ENCODE measurements at regions not wholly inside any gene's neighbourhood (a gene's known extent, or its start where the extent isn't known, plus 50 kb on each side); places are given as distances from the start of the nearest gene placed in this dataset.

GRCh38 chr3:40593351-40593750 is 68.6 kb downstream of the ZNF621 start:
- FAIRE-seq = no peak
- DNase-seq (ENCODE audit: low spot score in 2 of 2) = no peak

DNA sequence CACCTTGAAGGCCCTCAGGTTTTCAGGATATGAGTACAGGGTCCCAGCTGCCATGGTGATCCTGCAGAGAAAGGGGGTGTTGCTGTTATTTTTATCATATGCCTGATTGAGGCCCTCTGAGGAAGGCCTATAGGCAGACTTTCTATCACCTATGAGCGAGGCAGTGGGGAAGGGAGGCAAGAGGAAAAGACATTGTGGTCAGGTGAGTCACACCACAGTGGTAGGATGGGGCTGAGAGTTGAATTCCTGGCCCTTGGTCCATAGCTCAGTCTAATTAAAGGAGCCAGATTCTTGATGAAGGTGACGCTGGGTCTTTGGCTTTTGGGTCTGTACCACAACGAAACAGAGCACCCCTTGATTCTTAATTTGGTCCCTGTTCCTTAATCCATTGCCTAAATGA is 72.7 kb downstream of the ZNF621 start:
- FAIRE-seq (no peak), DNase-seq (ENCODE audit: low spot score in 2 of 2) (no peak)

DNA sequence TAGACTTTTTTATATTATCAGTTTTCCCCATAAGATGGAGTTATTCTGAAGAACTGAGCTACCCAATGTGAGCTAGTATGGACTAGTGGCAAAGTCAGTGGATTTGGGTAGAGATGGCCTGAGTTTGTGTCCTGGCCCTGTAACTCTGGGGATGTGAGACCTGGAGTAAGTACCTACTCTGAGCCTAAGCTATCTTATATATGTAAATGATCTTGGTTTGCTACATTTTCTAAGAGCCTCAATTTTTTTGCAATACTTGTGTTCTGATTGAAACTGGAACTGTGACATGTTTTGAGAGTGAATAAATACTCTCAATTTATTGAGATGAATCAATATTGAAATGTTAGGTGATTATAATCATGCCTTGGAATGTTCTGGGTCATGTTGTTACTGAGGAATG is 73.6 kb downstream of the ZNF621 start:
- DNase-seq (ENCODE audit: low spot score in 2 of 2) (no peak), FAIRE-seq (no peak)

- FAIRE-seq = no peak
These were observed 74.2 kb downstream of the ZNF621 start for GRCh38 chr3:40598962-40599361.

GRCh38 chr3:40602778-40603385 is 78.1 kb downstream of the ZNF621 start:
- FAIRE-seq = no peak
- no peak for DNase-seq (ENCODE audit: low spot score in 2 of 2)

More at GRCh38 chr3:40598962-40599361, 74.2 kb downstream of the ZNF621 start:
- DNase-seq (ENCODE audit: low spot score in 2 of 2) = no peak

DNA sequence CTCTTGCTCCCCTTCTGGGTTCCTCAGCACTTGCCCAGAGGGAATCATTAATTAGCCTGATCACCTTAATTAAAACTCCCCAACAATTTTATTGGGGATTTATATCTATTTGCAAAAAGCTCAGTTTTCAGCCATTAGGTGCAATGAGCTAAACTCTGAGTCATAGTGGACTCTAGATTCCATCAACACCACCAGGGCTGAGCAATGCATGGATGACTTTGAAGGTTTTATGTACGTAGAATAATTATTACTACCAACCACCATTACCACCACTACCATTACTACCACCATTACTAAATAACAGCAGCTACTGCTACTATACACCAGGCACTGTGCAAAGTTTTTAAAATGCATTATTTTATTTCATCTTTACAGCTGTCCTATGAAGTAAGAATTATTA is 81.2 kb downstream of the ZNF621 start:
- FAIRE-seq (no peak), DNase-seq (ENCODE audit: low spot score in 2 of 2) (no peak)

- DNase-seq (ENCODE audit: low spot score in 2 of 2) = no peak
- FAIRE-seq = no peak
These were observed 83.3 kb downstream of the ZNF621 start for GRCh38 chr3:40608091-40608490.

DNA sequence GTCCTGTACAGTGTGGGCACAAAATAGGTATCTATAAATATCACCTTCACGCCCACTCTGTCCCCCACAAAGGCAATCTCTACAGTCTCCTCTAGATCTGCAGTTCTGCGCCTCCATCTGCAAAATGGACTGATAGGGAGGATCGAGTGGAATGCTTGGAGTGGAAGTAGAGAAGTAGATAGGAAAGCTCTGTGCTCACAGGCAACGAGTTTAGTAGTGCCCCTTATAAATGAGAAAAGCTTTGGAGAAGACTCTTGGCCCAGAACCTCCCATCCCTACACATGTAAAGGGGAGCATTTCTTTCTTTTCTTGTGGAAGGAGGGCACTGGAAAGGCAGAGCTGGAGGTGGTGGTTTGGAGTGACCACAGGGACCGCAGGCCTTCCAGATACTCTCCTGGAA is 88.5 kb downstream of the ZNF621 start:
- no peak for FAIRE-seq
- no peak for DNase-seq (ENCODE audit: low spot score in 2 of 2)

- FAIRE-seq = no peak
- DNase-seq (ENCODE audit: low spot score in 2 of 2) = peak in 1 of 2 donors; percentile 23
These were observed 90.6 kb downstream of the ZNF621 start for GRCh38 chr3:40615110-40615915.

DNA sequence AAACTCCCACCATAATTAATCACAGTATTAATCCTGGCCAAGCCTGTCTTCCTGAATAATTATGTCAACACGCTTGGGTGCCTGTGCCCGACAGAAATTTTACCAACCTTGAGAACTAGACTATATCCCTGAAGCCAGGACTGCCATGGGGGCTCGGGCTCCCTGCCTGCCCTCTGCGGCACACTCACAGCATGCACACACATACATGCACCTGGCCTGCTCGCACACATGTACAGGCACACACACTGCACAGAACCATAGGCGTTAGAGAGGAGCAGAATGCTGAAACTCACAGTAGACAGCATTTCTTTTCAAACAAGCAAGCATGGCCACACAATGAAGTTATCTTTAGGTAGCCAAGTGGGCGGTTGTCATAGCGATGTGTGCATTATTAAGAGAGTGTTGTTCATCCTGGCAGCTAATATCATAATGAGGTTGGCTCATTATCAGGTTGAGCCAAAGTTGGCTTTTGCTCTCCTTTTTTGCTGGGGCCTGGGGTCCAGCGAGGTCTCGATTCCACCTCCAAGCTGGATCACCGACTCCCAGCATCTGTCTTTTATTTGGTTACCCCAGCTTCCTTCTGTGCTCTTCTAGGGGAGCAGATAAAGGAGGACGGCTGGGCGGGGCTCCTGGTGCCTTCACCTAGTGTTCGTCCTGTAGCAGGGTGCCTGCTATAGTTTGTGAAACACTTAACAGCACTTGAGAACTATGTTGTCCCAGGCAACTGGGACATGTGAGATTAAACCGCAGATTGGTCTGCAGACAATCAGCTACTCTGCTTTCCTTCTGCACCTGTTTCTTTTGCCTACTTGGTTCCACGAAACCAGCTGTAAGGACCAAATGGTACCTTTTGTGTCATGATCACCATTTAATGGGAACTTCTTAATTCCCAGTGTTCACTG is 91.4 kb downstream of the ZNF621 start:
- DNase-seq (ENCODE audit: low spot score in 2 of 2) (no peak), FAIRE-seq (no peak)

DNA sequence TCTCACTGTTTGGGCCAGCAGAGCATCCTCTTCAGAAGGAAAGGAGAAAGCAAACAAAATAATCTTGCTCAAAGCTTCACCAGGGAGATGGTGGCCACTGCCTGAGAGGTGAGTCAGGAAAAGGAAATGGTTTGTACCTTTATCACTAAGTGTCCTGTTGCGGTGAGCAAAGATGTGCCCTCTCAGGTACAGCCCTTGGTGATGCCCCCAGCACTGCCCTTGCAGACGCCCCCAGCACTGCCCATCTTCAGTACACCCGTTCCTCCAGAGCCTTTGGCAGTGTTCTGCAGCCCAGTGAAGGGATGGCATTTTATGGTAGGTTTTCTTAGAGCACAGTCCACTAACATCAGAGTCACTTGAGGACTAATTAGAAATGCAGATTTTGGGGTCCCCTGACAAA is 92.3 kb downstream of the ZNF621 start:
- no peak for FAIRE-seq

DNA sequence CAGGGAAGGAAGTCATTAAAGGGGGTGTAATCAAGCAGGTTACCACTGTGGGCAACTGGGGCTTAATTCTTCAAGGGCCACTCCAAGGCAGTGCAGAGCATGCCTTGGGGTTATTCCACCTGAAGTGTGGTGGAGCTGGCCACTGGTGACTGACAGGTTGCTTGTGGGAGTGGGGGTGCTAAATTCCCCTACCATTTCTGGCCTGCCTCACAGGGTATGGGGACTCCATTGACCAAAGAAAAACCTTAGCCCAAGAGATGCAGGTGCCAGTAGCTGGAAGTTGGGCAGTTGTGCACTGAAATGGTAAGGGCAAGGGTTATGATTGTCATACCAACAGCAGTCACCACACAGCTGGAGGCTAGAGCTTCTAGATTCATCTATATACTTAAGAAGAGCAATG is 93.4 kb downstream of the ZNF621 start:
- DNase-seq (ENCODE audit: low spot score in 2 of 2) = no peak
- FAIRE-seq = no peak

More for the DNA sequence above, 92.3 kb downstream of the ZNF621 start:
- DNase-seq (ENCODE audit: low spot score in 2 of 2) = no peak

- DNase-seq (ENCODE audit: low spot score in 2 of 2) (no peak), FAIRE-seq (no peak)
These were observed 95.4 kb downstream of the ZNF621 start for GRCh38 chr3:40620151-40620550.

DNA sequence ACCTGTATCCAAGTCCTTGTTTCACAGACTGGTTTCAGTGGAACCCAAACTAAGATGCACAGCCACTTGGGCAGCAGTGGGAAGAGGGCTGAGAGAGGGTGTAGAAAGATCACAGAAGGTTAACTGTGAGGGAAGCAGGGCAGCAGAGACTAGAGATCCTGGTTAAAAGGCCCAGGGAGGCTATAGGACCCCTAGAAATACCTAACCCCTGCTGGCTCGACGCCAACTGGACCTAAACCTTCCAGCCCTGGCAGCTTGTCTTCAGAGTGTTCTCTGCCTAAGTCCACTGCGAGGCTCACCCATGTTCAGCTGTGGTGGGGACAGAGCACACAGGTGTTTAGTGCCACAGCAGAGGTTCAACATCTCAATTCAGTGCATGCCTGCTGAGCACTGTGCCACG is 96.5 kb downstream of the ZNF621 start:
- no peak for DNase-seq (ENCODE audit: low spot score in 2 of 2)
- FAIRE-seq = no peak

DNA sequence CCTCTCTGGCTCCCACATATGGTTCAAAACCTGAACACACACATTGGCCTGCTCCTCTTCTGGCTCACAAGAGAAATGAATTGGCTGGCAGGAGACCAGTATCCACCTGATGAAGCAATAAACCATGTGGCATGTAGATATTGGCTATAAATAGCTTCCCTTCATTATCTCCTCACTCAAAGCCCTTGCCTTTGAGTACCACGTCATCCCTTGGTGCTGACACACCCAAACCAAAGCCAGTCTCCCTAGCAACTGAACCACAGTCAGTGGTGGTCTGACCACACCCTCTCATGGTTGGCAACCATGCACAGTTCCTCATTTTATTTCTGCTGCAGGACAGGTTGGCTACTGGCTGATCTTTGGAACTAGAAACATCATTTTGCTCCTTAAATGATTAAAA is 98.8 kb downstream of the ZNF621 start:
- no peak for FAIRE-seq

GRCh38 chr3:40624189-40624769 is 99.5 kb downstream of the ZNF621 start:
- DNase-seq (ENCODE audit: low spot score in 2 of 2) = no peak
- no peak for FAIRE-seq

More for the DNA sequence above, 98.8 kb downstream of the ZNF621 start:
- DNase-seq (ENCODE audit: low spot score in 2 of 2) = no peak

- no peak for FAIRE-seq
- DNase-seq (ENCODE audit: low spot score in 2 of 2) = no peak
These were observed 102.3 kb downstream of the ZNF621 start for GRCh38 chr3:40627095-40627494.

GRCh38 chr3:40628984-40629383 is 104.2 kb downstream of the ZNF621 start:
- FAIRE-seq = no peak

DNA sequence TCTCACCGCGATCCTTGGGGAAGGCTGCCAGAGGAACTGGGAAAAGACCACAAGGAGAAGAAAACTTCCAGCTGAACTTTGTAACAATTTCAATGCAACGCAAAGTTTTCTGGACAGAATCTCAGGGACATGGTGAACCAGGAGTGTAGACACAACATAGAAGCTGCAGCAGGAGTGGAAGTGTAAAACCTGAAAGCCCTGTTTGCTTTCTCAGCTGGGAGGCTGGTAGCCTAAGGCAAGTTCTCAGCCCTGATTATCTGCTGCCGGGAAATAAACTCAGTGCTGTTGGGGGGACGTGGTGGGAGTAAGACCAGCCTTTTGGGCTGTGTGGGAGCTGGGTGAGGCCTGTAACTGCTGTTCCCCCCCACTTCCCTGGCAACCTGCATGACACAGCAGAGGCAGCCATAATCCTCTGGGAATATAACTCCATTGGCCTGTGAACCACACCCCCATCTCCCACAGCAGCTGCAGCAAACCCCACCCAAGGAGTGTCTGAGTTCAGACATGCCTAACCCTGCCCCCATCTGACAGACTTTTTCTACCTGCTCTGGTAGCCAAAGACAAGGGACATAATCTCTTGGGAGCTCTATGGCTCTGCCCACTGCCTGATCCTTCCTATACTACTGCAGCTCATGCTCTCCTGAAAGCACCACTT is 106.7 kb downstream of the ZNF621 start:
- DNase-seq (ENCODE audit: low spot score in 2 of 2) (no peak), FAIRE-seq (no peak)

More at GRCh38 chr3:40628984-40629383, 104.2 kb downstream of the ZNF621 start:
- no peak for DNase-seq (ENCODE audit: low spot score in 2 of 2)

DNA sequence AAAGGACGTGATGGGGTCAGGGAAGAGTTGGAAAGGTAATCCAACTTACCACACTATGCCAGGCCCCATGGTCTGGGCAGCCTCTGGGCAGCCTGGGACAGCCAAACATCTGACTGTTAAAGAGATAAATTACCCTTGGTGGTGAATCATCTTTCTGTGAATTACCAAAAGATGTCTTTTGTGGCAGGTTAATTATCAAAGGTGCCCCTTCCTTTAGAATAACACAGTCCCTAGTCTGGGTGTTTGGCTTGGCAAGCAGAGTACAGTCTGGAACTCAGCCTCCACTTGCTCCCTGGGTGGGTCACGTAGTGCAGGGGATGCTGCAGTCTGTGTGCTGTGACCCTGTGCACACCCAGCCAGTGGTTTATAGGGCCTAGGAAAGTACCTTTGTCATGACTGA is 113.1 kb downstream of the ZNF621 start:
- DNase-seq (ENCODE audit: low spot score in 2 of 2) (no peak), FAIRE-seq (no peak)

Data from frontal cortex (tissue), 3 donors.